Stomach (tissue), 4 donors: ENCODE measurements at regions not wholly inside any gene's neighbourhood (a gene's known extent, or its start where the extent isn't known, plus 50 kb on each side); places are given as distances from the start of the nearest gene placed in this dataset.

Experiments
- EP300 ChIP-seq: sonication (generic); formaldehyde crosslinking; IDR thresholded peaks from one replicate; pipeline ENCODE4 v1.6.1; 2017; ENCODE audit warnings: antibody characterized with exemption
- TF ChIP-seq, protein P1 (sequence below), 7 experiments: fragments of 450-650 bp in 4 of 7; fragments of 200-600 bp in 3 of 7; sonication (generic) in 3 of 7; IDR thresholded peaks; one replicate each; pipeline ENCODE4 v1.5.1; 2016 to 2019; ENCODE audit warnings: antibody characterized with exemption in 7 of 7, control low read depth in 2 of 7, mild to moderate bottlenecking in 1 of 7

DNA sequence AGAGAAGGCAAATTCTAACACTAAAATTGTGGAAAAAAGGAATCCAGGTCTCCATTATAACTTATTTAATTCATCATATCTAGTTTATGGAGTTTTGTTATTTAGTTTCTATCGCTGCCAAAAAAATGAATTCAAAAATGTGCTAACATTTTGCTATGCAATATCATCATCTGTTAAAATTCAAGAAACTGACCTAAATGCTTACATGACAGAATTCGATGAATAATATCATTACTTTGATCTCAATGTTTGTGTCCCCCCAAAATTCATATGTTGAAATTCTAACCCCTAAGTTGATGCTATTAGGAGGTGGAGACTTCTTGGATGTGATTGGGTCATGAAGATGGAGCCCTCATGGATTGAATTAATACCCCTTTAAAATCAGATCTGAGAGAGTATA is 775.0 kb downstream of the PCDH17 start:
- TF ChIP-seq, protein P1, sequence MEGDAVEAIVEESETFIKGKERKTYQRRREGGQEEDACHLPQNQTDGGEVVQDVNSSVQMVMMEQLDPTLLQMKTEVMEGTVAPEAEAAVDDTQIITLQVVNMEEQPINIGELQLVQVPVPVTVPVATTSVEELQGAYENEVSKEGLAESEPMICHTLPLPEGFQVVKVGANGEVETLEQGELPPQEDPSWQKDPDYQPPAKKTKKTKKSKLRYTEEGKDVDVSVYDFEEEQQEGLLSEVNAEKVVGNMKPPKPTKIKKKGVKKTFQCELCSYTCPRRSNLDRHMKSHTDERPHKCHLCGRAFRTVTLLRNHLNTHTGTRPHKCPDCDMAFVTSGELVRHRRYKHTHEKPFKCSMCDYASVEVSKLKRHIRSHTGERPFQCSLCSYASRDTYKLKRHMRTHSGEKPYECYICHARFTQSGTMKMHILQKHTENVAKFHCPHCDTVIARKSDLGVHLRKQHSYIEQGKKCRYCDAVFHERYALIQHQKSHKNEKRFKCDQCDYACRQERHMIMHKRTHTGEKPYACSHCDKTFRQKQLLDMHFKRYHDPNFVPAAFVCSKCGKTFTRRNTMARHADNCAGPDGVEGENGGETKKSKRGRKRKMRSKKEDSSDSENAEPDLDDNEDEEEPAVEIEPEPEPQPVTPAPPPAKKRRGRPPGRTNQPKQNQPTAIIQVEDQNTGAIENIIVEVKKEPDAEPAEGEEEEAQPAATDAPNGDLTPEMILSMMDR (IDR thresholded peaks at IDR 0.05): no peak
- no peak for TF ChIP-seq EP300
